NCI-H2227 (cell line): ENCODE measurements at regions not wholly inside any gene's neighbourhood (a gene's known extent, or its start where the extent isn't known, plus 50 kb on each side); places are given as distances from the start of the nearest gene placed in this dataset.
"Not testable (repeated sequence)": the region's sequence is repeated elsewhere in the genome, so short reads cannot be mapped to it uniquely, and the experiment has no call there.

Experiments
- DNase-seq: peaks from one replicate; lab custom pipeline; 2025; ENCODE audit not compliant: unreplicated experiment; lab: John Stamatoyannopoulos, UW

DNA sequence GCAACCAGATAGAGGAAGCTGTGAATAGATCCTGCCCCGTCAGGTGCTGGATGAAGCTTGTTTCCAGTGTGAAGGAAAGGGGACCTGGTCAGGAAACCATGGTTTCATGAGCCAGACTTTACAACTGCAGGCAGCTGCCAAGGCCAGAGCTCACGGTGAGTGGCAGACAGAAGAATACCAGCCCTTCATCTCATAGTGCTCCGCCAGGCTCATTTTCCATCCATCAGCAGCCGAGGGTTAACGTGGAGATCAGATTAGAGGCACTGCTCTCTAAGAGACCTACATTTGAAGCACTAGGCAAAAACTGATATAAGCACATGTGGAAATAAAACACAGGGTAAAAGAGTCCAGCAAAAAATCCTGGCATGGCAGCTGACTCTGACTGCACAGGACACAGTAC is 172.4 kb downstream of the CD24 start:
- no peak for DNase-seq

DNA sequence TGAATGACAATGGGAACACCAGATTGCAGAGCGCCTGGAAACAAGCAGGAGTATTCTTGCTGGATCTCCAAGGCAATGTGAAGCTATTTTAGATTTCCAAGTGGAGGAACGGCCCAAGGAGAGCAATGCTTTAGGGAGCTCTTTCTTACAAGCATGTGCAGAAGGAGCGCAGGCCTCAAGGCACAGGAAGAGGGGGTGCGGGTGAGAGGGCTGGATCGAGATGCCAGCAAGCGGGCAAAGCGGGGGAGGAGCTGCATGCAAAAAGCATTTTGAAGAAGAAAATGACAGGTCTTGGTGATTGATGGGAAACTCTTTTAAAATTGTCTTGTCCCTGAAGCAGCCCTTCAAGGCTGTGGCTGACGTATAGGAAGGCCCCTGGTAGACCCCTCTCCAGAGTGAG is 171.9 kb downstream of the QRSL1 start:
- no peak for DNase-seq

DNA sequence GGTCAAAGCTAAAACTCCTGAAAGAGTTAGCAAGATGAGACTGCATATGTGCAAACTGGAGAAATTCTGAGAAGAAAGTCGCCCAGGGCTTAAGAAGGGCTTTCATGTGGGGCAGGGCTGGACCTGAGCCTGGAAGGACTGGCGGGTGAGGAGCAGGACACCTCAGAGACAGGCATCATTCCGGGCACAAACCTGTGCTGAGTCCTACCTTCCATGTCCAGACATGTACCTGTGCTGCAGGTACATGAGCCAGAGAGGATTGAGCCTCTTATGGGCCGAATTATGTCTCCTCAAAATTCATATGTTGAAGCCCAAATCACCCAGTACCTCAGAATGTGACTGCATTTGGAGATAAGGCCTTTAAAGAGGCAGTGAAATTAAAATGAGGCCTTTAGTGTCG is 171.0 kb downstream of the QRSL1 start:
- no peak for DNase-seq

GRCh38 chr6:106799031-106799894 is 169.9 kb downstream of the QRSL1 start:
- DNase-seq = no peak

DNA sequence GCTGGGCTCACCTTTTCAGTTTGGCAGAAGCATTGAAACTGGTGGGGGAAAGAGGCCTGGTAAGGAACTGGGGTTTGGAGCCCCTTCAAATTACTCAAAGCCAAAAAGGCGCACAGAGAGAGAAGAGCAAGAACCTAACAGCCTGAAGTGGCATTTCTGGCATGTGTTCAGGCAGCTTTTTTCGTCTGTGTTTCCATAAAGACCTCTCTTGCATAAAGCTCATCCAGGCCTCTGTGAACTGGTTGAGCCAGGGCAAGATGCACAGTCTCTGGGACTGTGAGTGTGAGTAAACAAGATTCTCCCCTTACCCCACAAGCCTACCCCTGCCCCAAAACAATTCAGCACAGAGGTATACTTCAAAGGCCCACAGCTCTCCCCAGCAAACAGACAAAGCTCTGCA is 167.8 kb downstream of the QRSL1 start:
- no peak for DNase-seq

GRCh38 chr6:106796781-106797180 is 167.4 kb downstream of the QRSL1 start:
- no peak for DNase-seq

DNA sequence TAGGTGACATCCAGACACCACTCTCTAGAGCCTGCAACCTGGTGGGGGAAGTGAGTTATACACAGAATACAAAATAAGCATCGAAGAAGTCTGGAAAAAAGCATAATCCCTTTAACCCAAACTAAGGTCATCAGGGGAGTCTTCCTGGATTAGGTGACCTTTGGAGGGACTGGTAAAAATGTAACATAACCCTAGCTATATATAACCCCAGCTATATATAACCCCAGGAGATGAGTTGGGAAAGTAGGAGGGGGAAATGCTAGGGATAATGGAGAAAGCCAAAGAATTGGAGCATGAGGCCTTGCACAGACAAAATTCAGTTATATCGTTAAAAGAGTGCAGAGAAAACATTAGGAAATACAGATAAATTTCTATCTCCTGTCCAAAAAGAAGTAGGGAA is 164.8 kb downstream of the QRSL1 start:
- DNase-seq = no peak

- no peak for DNase-seq
Observed at GRCh38 chr6:106792536-106793236, 163.3 kb downstream of the QRSL1 start.

DNA sequence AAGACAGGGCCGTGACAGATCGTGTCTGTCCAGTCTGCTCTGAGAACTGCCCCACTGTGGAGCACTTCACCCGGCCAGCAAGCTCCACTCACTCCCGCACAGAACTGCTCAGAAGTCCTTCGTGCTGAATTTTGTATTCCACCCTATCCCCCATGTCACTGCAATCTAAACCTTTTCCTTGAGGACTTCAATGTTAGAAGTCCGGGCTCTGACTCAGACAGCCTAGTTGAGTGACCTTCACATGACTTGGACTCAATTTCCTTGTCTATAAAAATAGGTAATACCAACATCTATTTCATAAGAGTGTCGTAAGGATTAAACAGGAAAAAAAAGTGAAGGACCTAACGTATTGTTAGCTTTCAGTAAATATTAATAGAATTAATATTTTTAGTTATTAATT is 161.6 kb downstream of the QRSL1 start:
- DNase-seq = no peak

DNA sequence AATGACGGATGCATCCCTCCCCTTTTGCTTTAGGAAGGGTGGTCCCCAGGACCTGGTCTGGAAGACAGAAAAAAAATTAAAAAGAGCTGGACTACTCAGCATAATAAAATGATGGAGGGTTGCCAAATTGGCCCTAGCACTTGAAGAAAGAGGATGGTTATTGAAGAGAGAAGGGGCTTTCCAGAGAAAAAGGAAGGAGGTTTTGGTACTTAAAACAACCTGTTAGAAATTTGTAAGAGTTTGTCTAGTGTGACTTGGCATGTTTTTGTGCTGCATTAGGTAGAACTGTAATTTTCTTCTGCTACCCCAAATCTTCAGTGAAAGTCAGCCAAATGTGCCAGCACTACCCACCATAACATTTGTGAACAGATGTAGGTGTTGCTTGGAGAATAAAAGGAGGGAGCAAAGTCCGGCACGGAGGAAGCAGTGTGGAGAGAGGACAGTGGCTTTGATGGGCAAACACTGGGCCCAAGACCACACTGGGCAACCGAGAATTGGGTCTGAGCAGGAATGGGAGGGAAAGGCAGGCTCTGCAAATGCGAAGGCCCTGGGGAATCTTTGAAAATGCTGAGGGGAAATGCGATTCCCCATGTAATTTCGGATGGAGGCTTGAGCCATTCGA is 160.9 kb downstream of the QRSL1 start:
- DNase-seq = no peak

- DNase-seq = no peak
Observed at GRCh38 chr6:106789428-106790148, 160.2 kb downstream of the QRSL1 start.

GRCh38 chr6:106788761-106789160 is 159.4 kb downstream of the QRSL1 start:
- no peak for DNase-seq

DNA sequence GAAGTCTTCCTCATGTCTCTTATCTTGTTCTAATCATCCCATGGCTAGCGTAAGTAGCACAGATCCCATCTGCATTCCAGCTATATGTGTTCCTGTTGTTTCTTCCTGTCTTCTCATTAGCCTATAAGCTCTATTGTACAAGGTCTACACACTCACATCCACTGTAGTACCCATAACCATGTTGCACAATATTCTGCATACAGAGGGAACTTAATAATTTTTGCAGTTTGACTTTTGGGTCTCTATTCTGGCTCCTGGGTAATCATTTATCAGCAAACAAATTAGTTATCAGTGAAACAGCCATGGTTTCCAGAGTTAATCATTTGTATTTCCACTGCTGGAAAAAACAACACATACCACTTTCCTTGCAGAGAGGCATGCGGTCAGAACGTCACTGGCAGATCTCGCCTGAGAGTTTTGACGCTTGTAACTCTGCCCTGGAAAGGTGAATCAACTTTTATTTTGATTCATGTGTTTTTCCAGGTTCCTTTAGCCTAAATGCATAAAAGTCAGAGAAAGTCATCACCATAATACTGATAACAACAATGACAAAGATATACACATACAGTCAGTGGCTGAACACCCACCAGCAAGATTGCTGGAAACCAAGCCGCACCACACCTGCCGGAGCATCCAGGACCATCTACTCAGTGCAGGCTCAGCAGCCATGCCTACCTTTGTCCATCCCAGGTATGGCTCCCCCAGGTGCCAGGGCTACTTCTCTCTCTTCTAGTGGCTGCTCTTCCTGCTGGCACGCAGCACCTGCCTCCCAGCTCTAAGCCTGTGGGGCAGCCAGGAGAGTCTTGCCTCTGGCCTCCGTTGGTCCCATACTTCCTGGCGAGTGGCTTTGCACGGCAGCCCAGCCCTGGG is 158.2 kb downstream of the QRSL1 start:
- no peak for DNase-seq

GRCh38 chr6:106785298-106785697 is 155.9 kb downstream of the QRSL1 start:
- no peak for DNase-seq

- DNase-seq = no peak
Observed at GRCh38 chr6:106783640-106784566, 154.5 kb downstream of the QRSL1 start.

DNA sequence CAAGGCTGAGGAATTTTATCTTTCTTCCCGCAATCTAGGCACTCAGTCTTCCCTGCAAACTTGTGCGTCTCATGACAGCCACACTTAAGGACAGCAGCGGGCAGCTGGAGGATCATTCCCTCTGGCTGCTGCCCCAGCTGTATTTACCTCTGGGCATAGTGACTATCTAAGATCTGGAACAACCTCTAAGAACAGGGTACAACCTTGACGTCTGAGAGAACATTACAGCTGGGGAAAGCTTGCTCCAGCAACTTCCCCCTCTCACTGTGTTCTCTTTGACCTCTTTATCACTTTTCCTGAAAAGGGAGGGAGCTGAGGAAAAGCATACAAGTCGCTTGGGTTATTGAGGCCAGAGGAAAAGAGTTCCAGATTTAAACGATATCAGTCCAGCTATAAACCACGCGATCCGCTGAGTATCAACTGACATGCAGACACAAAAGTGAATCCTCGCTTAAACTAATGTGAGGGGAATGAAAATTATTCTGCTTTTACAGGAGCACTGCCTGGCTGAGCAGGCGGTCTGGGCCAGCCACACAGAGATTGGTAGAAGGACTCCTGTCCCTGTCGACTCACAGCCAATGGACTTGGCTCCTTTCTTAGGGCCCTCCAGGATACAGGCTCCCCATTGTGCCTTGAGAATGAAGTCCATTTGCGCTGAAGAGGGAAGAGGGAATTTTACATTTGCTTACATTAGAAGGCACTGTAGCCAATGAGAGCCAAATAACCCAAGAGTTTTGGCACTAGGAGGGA is 153.3 kb downstream of the QRSL1 start:
- no peak for DNase-seq

- not testable (repeated sequence) for DNase-seq
Observed at GRCh38 chr6:106779552-106779951, 150.2 kb downstream of the QRSL1 start.

DNA sequence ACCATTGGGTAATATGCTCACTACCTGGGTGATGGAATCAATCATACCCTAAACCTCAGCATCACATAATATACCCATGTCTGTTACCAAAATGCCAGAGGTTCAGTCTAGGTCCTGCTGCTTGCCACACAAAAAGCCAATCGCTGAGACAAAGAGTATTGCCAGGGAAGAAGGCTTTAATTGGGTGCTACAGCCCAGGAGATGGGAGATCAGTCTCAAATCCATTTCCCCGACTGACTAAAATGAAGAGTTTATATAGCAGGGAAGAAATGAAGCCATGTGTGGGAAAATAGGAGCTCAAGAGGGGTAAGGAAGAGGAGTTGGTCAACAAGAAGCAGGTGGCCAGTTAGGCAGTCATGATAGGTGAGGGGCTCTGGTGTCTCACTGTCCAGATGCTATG is 149.6 kb downstream of the QRSL1 start:
- DNase-seq = no peak
